SK-N-SH (cell line): ENCODE measurements at regions not wholly inside any gene's neighbourhood (a gene's known extent, or its start where the extent isn't known, plus 50 kb on each side); places are given as distances from the start of the nearest gene placed in this dataset.

Experiments
- CTCF ChIA-PET: fragments of 300-600, 350-600 bp; formaldehyde crosslinking; extraction: SDS; loops from one replicate; lab custom pipeline; 2021; lab: Yijun Ruan, JAX
- POLR2A ChIA-PET: fragments of 350-600 bp; sonication (Branson Sonifier 250); formaldehyde crosslinking; extraction: SDS; loops from one replicate; lab custom pipeline; 2020; ENCODE audit warnings: antibody characterized with exemption, inconsistent platforms; lab: Yijun Ruan, JAX
- DNase-seq: peaks from one replicate; pipeline ENCODE4 v3.0.0; 2012
- H2AFZ ChIP-seq: fragments of 200-600 bp; sonication (generic); 2 replicates; pipeline ENCODE4 v1.8.1; 2016; ENCODE audit warnings: antibody characterized with exemption, mild to moderate bottlenecking, low read depth
- H3F3A ChIP-seq: fragments of 200-600 bp; sonication (generic); replicated peaks from 2 replicates; pipeline ENCODE3; 2016; ENCODE audit warnings: antibody characterized with exemption, mild to moderate bottlenecking; ENCODE audit not compliant: insufficient read depth
- H3K27ac ChIP-seq, 2 experiments: fragments of 200-500 bp in 1 of 2; fragments of 200-600 bp in 1 of 2; sonication (Bioruptor generic) in 1 of 2; sonication (generic), shearing (Covaris generic) in 1 of 2; 2 replicates each; pipeline versions ENCODE4 v1.5.1 to v1.6.1; 2014 to 2016; ENCODE audit warnings: low read depth in 2 of 2, inconsistent platforms in 1 of 2, low read length in 1 of 2, mild to moderate bottlenecking in 1 of 2, mixed read lengths in 1 of 2
- H3K27me3 ChIP-seq: fragments of 200-600 bp; sonication (generic), shearing (Covaris generic); 2 replicates; pipeline ENCODE4 v1.6.1; 2016; ENCODE audit warnings: mixed run types; ENCODE audit not compliant: insufficient read depth
- H3K36me3 ChIP-seq, 2 experiments: fragments of 200-500 bp in 1 of 2; fragments of 200-600 bp in 1 of 2; sonication (Bioruptor generic) in 1 of 2; sonication (generic) in 1 of 2; replicated peaks in 1 of 2; 2 replicates each; pipeline versions ENCODE3 to v1.5.1; 2014 to 2016; ENCODE audit warnings: low read length in 1 of 2, mild to moderate bottlenecking in 1 of 2; ENCODE audit not compliant: insufficient read depth in 2 of 2, control insufficient read depth in 1 of 2
- H3K4me1 ChIP-seq, 2 experiments: fragments of 200-500 bp in 1 of 2; fragments of 200-600 bp in 1 of 2; sonication (Bioruptor generic) in 1 of 2; sonication (generic), shearing (Covaris generic) in 1 of 2; 2 replicates each; pipeline versions ENCODE4 v1.5.1 to v1.6.1; 2014 to 2016; ENCODE audit warnings: low read depth in 1 of 2, low read length in 1 of 2, mixed run types in 1 of 2; ENCODE audit not compliant: insufficient read depth in 2 of 2, control insufficient read depth in 1 of 2
- H3K4me2 ChIP-seq: fragments of 200-600 bp; sonication (generic), shearing (Covaris generic); 2 replicates; pipeline ENCODE4 v1.6.1; 2017; ENCODE audit warnings: mixed run types
- H3K4me3 ChIP-seq, 2 experiments: fragments of 200-500 bp in 1 of 2; fragments of 200-600 bp in 1 of 2; sonication (Bioruptor generic) in 1 of 2; sonication (generic), shearing (Covaris generic) in 1 of 2; 2 replicates each; pipeline versions ENCODE4 v1.5.1 to v1.8.1; 2014 to 2016; ENCODE audit warnings: low read depth in 2 of 2, inconsistent platforms in 1 of 2, low read length in 1 of 2, mild to moderate bottlenecking in 1 of 2, mixed read lengths in 1 of 2, moderate library complexity in 1 of 2
- H3K79me2 ChIP-seq: fragments of 200-600 bp; sonication (generic); 2 replicates; pipeline ENCODE4 v1.8.1; 2017; ENCODE audit warnings: mild to moderate bottlenecking; ENCODE audit not compliant: insufficient read depth
- H3K9ac ChIP-seq: fragments of 200-600 bp; sonication (generic); 2 replicates; pipeline ENCODE4 v1.6.1; 2017; ENCODE audit warnings: mixed run types
- H3K9me2 ChIP-seq: fragments of 200-600 bp; sonication (generic); 2 replicates; pipeline ENCODE4 v1.6.1; 2017; ENCODE audit warnings: mixed run types
- H3K9me3 ChIP-seq: fragments of 200-600 bp; sonication (generic); 2 replicates; pipeline ENCODE4 v1.6.1; 2017; ENCODE audit warnings: mixed run types, mild to moderate bottlenecking, moderate library complexity
- H4K20me1 ChIP-seq: fragments of 200-600 bp; sonication (generic); 2 replicates; pipeline ENCODE4 v1.6.1; 2017; ENCODE audit warnings: mild to moderate bottlenecking, mixed run types; ENCODE audit not compliant: insufficient read depth
- CHD2 ChIP-seq: fragments of 150-350 bp; IDR thresholded peaks from 2 replicates; pipeline ENCODE4 v1.6.1; 2018; ENCODE audit warnings: low read length; ENCODE audit not compliant: partially characterized antibody
- EZH2phosphoT487 ChIP-seq: fragments of 200-600 bp; sonication (generic); IDR thresholded peaks from 2 replicates; pipeline ENCODE4 v1.6.1; 2017; ENCODE audit warnings: low read depth, mixed run types, mild to moderate bottlenecking, antibody characterized with exemption, moderate library complexity, borderline replicate concordance
- FOXM1 ChIP-seq: IDR thresholded peaks from 2 replicates; pipeline ENCODE4 v1.4.0; 2012; ENCODE audit warnings: low read depth, mild to moderate bottlenecking
- GATA2 ChIP-seq: sonication (generic); formaldehyde crosslinking; IDR thresholded peaks from 2 replicates; pipeline ENCODE4 v1.5.0; 2020; ENCODE audit warnings: mild to moderate bottlenecking, missing genetic modification reagents
- IRF3 ChIP-seq: fragments of 150-350 bp; IDR thresholded peaks from 2 replicates; pipeline ENCODE4 v1.6.1; 2016; ENCODE audit warnings: mild to moderate bottlenecking, low read depth, low read length
- NRF1 ChIP-seq: IDR thresholded peaks from 2 replicates; pipeline ENCODE4 v1.6.1; 2012; ENCODE audit warnings: low read depth, mild to moderate bottlenecking, low read length
- RAD21 ChIP-seq: IDR thresholded peaks from 2 replicates; pipeline ENCODE4 v1.6.1; 2012; ENCODE audit warnings: mild to moderate bottlenecking, low read length
- RCOR1 ChIP-seq: fragments of 150-350 bp; IDR thresholded peaks from 2 replicates; pipeline ENCODE4 v1.6.1; 2017; ENCODE audit warnings: antibody characterized with exemption, low read length
- RFX5 ChIP-seq: IDR thresholded peaks from 2 replicates; pipeline ENCODE4 v1.6.1; 2012; ENCODE audit warnings: mild to moderate bottlenecking, improper control_type of control experiment, low read length
- SMC3 ChIP-seq: IDR thresholded peaks from 2 replicates; pipeline ENCODE4 v1.6.1; 2012; ENCODE audit warnings: low read depth, low read length, improper control_type of control experiment
- TCF12 ChIP-seq: IDR thresholded peaks from 2 replicates; pipeline ENCODE4 v1.4.0; 2012
- USF1 ChIP-seq: IDR thresholded peaks from 2 replicates; pipeline ENCODE4 v1.4.0; 2012; ENCODE audit warnings: low read depth, borderline replicate concordance
- YY1 ChIP-seq: IDR thresholded peaks from 2 replicates; pipeline ENCODE4 v1.4.0; 2012; ENCODE audit warnings: low read depth, mild to moderate bottlenecking
- WGBS: methylation state at CpG from one replicate; pipeline ENCODE4 v1.1.6; 2017; ENCODE audit warnings: low lambda C conversion rate; 5-methylcytosine and 5-hydroxymethylcytosine counted together
- TF ChIP-seq, protein P1 (sequence below): fragments of 200-600 bp; sonication (generic); IDR thresholded peaks from 2 replicates; pipeline ENCODE4 v1.6.1; 2017; ENCODE audit warnings: antibody characterized with exemption, mild to moderate bottlenecking, moderate library complexity

GRCh38 chr4:177605252-177605651 lies 163.0 kb upstream of the AGA start:
- no peaks in the 10 kb centered on the region for H3K9me3 ChIP-seq
- no peak for DNase-seq
- H3K27ac ChIP-seq: no peak overlapping the region
- H3K27me3 ChIP-seq: peaks cover 18% of the 10 kb centered on the region; the same call in 1 of the 2 replicates
- H3K4me3 ChIP-seq: no peak overlapping the region
- no peaks in the 10 kb centered on the region for H3F3A ChIP-seq
- ChIA-PET CTCF (no interaction called here), POLR2A (no interaction called here)
- no peak overlapping the region for H2AFZ ChIP-seq
- no peaks in the 10 kb centered on the region for H3K9me2 ChIP-seq
- H4K20me1 ChIP-seq: no peaks in the 10 kb centered on the region
- no peaks in the 10 kb centered on the region for H3K79me2 ChIP-seq
- WGBS: 6% methylated on average over 1 of the region's 1 CpG
- no peak overlapping the region for H3K4me2 ChIP-seq
- no peaks in the 10 kb centered on the region for H3K36me3 ChIP-seq
- H3K4me1 ChIP-seq: no peaks in the 10 kb centered on the region
- H3K9ac ChIP-seq: no peak overlapping the region
- TF ChIP-seq SMC3: no peak
- no peak for TF ChIP-seq EZH2phosphoT487
- no peak for TF ChIP-seq RFX5
- TF ChIP-seq YY1: no peak
- no peak for TF ChIP-seq FOXM1
- TF ChIP-seq NRF1: no peak
- TF ChIP-seq TCF12: no peak

GRCh38 chr4:177607111-177607573 lies 164.9 kb upstream of the AGA start:
- H2AFZ ChIP-seq: no peak overlapping the region
- no peaks in the 10 kb centered on the region for H3K9me3 ChIP-seq
- no peaks in the 10 kb centered on the region for H3K36me3 ChIP-seq
- no peak overlapping the region for H3K27ac ChIP-seq
- H3K4me2 ChIP-seq: no peak overlapping the region
- no peaks in the 10 kb centered on the region for H3K79me2 ChIP-seq
- H3K9me2 ChIP-seq: no peaks in the 10 kb centered on the region
- no peak for DNase-seq
- CTCF ChIA-PET: no interaction called here
- WGBS: 10% methylated on average over 2 of the region's 28 CpGs
- POLR2A ChIA-PET: no interaction called here
- H3K27me3 ChIP-seq: peaks cover 25% of the 10 kb centered on the region; the same call in 1 of the 2 replicates
- H3K4me1 ChIP-seq: no peaks in the 10 kb centered on the region
- H3K9ac ChIP-seq: no peak overlapping the region
- H3K4me3 ChIP-seq: no peak overlapping the region
- TF ChIP-seq USF1 (no peak), CHD2 (no peak), RCOR1 (no peak), IRF3 (no peak), RAD21 (no peak), GATA2 (CRISPR knock-in tag) (no peak), YY1 (no peak)
- TF ChIP-seq, protein P1, sequence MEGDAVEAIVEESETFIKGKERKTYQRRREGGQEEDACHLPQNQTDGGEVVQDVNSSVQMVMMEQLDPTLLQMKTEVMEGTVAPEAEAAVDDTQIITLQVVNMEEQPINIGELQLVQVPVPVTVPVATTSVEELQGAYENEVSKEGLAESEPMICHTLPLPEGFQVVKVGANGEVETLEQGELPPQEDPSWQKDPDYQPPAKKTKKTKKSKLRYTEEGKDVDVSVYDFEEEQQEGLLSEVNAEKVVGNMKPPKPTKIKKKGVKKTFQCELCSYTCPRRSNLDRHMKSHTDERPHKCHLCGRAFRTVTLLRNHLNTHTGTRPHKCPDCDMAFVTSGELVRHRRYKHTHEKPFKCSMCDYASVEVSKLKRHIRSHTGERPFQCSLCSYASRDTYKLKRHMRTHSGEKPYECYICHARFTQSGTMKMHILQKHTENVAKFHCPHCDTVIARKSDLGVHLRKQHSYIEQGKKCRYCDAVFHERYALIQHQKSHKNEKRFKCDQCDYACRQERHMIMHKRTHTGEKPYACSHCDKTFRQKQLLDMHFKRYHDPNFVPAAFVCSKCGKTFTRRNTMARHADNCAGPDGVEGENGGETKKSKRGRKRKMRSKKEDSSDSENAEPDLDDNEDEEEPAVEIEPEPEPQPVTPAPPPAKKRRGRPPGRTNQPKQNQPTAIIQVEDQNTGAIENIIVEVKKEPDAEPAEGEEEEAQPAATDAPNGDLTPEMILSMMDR: no peak
- H4K20me1 ChIP-seq: no peaks in the 10 kb centered on the region
- H3F3A ChIP-seq: no peaks in the 10 kb centered on the region
